Fibroblast of upper back skin (primary cell): ENCODE measurements at regions not wholly inside any gene's neighbourhood (a gene's known extent, or its start where the extent isn't known, plus 50 kb on each side); places are given as distances from the start of the nearest gene placed in this dataset.

Source experiments
- DNase-seq: peaks from one replicate; pipeline ENCODE4 v3.0.0-alpha.2; 2013

DNA sequence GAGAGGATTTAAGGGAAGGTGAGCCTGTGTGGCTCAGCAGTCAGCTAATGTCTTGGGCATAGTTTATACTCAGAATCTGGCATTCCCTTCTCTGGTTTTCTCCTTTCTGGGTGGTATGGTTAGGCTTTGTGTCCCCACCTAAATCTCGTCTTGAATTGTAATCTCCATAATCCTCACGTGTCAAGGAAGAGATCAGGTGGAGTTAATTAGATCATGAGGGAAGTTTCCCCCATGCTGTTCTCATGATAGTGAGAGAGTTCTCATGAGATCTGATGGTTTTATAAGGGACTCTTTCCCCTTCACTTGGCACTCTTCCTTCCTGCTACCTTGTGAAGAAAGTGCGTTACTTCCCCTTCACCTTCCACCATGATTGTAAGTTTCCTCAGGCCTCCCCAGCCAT is 169.8 kb upstream of the PELI2 start:
- no peak for DNase-seq

DNA sequence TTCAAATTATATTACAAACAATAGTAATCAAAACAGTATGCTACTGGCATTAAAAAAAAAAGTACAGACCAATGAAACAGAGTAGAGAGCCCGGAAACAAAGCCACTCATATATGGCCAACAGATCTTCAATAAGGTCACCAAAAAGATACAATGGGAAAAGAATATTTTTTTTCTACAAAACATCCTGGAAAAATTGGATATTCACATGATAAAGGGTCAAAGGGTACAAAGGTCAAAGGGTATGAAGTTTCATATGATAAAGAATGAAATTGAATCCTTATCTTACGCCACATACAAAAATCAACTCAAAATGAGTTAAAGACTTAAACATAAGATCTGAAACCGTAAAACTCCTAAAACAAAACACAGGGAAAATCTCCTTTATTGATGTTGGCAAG is 168.5 kb upstream of the PELI2 start:
- DNase-seq: no peak

DNA sequence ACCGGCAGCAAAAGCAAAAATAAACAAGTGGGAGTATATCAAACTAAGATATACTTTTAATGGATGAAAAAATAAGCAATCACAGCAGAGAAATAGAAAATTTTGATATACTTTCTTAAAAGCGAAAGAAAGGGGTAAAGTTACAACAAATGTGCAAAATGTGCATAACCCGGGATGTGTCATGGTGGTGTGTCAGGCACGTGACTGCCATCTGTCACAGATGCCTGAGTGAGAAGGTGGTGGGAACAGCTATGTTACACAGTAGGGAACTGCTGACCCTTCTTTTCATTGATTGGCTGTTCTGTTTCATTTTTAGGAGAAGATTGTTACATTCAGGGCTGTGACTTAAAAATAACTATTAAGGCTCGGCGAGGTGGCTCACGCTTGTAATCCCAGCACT is 168.1 kb upstream of the PELI2 start:
- no peak for DNase-seq

DNA sequence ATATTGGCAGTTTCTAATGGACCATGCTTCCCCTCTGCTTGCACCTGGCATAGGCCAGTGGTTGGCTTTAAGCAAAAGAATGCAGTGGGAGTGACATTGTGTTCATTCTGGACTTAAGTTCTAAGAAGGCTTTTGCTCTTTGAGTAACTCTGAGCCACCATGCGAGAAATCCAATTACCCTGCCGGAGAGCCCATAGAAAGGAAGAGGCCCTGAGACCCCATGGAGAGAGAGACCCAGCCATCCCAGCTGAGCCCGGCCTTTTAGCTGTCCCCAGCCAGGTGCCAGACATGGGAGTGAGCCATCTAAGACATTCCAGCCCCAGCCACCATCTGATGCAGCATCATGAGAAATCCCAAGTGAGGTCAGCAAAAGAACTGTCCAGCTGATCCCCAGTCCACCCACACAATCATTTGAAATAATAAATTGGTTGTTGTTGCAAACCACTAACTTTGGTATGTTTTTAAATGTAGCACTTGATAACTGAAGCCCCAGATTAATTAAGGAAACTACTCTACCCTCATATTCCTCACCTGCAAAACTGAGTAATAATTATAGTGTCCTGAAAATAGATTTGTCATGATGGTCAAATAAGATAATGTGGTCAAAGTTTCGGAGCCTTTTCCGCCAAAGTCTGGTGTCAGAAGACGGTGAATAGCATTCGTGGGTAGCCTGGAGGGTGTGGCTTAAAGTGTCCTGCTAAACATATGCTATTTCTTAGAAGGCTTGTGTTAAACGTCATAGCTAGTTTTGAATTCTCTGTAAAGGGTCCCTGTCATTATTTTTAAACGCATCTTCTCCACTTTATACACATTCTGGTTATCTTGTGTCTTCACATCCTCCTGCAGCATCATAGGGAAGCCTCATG is 166.6 kb upstream of the PELI2 start:
- DNase-seq: no peak

DNA sequence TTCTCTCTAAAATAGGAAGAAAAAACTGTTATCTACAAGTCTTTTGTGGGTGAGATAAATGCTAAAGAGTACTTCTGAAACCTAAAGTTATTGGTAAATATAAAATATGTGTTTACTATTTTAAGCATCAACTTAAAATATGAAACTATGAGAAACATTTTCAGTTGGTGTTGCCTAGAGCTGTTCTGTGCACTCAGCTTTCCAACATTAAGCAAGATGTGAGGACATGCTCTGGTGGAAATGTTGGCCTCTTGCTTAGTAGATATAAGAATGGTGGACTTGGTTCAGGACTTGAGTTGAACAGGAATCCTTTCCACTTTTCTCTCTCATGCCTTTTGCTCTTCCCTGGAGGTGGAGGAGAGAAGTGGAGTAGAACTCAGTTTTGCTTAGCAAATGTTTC is 164.1 kb upstream of the PELI2 start:
- no peak for DNase-seq

DNA sequence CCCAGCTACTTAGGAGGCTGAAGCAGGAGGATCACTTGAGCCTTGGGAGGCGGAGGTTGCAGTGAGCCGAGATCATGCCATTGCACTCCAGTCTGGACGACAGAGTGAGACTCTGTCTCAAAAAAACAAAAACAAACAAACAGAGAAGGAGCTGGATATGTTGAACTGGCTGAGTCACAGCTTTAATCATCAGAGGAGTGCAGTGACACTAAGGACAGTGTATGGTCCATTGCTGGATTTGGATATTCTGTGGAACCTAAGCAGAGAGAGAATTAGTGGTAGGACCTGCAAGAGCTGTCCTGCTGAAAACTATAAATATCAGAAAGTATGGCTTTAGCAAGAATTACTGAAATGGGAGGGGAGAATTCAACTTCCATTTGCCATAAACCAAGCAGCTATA is 163.0 kb upstream of the PELI2 start:
- DNase-seq: no peak

DNA sequence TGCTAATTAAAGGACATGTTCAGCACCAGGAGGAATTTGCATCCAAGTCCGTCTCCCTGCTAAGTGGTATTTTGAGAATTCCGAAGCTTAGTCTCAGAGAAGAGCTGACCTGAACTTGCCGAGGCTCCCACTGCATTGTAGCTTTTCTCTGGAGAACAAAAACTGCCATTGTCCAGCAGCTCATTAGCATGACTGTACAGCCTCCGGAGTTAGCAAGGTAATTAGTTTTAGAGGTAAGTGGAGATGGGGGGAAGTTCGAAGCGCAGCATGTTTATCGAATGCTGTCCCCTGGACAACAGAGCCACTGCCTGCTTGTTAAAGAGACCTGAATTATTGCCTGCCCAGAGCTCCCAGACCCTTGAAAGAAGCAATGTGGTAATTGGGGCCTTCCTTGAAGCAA is 160.3 kb upstream of the PELI2 start:
- DNase-seq: no peak

DNA sequence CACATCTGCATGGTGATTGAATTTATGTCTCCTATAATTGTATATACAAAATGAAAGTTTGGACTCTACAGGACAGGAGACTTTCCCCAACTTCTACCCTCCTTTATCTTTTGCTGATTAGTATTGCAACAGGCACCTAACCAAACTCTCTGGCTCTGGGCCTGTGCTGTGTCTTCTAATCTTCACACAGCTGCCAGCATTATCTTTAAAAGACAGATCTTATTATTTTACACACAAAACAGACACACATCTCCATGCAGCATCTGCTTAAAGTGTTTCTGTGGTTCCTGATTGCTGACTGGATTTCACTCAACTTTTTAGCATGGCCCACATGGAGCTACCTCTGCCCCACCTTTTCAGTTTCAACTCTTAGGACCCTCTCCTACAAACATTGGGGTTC is 154.9 kb upstream of the PELI2 start:
- DNase-seq: no peak

DNA sequence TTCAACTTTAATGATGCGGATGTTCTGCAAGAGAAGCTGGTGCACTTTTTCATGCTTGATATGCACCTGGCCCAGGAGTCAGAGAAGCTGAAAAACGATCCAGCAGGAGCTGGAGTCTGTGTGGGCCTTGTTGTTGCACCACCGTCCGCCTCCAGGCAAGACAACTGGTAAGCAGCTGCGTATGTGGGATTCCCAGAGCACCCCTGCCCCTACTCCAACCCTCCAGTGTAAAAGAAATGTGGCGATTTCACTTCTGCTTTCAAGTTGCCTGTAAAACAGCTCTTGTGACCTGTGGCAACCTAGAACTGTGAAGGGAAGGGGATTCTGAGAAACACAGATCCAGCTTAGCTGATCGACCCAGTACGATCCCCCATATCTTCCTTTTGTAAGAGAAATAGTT is 154.1 kb upstream of the PELI2 start:
- no peak for DNase-seq

DNA sequence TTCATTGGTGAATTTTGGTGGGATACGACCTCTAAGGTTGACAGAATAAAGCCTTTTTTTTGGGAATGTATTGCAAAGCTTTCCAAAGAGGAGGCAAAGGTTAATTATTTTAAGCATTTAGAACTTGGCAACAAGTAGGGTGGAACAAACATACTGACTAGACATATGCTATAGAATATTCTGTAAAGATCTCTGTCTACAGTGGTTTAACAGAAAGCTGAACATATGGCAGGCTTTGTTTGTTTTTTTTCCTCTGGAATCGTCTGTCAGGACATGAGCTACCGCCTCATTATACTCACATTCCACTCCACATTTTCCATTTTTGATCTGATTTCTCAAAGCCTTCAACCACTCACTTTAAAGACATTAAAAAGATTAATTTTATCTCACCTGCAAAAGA is 153.4 kb upstream of the PELI2 start:
- DNase-seq: no peak

DNA sequence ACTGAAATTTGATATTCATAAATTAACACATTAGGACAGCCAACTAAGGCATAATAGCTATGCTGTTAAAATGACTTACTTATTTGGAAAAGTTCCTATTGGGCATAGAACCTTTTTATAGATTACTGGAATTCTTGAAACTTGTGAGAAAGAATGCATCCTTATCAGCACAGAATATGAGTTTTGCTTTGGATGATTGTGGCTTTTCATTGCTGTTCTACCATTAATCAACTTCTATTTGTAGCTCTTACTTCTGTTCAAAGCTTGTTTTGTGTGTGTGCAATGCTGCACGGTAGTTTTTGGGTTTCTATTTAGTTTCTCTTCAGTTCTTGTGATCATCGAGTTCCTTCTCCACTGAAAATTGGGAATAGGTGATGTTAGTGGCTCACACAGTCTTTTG is 152.4 kb upstream of the PELI2 start:
- peak; percentile 8 for DNase-seq

DNA sequence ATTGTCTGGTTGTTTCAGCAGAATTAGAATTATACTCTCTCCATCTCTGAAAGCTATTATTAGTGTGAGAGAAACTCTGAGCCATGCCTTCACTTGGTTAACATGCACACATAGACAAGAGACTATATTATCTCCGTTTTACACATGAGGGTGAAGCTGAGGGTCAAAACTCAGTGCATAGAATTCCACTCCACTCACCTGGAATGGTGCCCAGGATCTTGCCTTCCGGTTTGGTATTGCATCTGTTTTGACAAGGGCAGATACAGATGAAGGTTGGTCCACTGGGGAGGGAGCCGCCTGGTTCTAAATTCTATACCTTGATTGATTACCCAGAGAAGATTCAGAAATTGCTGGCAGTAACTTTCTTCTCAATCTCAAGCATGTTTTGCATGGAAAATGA is 149.5 kb upstream of the PELI2 start:
- DNase-seq: peak; percentile 36

DNA sequence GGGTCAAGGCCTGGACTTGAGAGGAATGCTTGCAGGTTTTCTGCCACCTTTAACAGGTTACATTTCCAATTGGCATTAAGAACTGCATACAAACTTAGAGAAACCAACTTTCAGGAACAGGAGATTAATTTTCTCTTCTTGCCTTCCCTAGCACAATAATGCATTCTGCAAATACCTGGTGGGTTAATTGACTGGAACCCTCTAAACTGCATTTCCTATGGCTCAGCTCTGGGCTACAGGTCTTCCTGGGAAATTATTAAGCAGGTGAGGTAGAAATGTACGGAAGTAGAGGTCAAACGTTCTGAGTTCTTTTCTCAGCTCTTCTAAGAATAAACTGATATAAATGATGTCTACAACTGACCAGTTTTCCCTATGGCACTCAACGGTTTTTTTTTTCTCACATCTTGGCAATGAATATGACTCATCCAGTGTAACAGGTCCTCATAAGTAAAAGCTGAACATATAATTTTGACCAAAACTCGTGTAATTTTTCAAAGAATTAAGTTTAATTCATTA is 144.9 kb upstream of the PELI2 start:
- no peak for DNase-seq

DNA sequence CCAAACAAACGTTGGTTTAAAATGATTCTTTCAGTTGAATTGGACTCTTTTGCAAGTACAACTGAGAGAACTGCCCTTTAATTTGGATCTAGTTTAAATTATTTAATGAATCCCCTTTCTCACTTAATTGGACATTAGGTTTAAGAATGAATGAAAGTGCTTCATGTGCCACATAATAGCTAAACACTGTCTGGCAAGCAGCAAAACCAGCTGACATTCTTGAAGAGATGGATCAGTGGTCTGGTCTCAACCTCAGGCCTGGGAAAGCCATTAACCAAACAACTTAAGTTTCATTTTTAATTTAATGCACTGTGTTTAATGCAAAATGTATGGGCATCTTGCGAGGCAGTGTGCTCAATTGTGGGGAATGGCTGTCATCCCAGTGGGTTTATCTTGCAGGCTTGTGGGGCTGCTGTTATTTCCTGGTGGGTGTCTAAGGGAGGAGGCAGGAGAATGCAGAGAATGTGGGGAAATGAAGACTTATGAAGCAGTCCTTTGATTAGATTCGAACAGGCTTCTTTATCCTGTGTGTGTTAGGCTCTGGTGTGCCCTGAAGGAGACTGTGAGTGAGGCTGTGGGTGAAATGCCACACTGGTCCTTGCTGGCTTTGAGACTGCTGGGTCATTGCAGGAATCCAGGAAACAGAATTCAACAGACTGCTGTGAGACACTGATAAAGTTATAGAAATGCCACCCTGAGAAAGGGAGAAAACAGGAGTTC is 144.1 kb upstream of the PELI2 start:
- no peak for DNase-seq

DNA sequence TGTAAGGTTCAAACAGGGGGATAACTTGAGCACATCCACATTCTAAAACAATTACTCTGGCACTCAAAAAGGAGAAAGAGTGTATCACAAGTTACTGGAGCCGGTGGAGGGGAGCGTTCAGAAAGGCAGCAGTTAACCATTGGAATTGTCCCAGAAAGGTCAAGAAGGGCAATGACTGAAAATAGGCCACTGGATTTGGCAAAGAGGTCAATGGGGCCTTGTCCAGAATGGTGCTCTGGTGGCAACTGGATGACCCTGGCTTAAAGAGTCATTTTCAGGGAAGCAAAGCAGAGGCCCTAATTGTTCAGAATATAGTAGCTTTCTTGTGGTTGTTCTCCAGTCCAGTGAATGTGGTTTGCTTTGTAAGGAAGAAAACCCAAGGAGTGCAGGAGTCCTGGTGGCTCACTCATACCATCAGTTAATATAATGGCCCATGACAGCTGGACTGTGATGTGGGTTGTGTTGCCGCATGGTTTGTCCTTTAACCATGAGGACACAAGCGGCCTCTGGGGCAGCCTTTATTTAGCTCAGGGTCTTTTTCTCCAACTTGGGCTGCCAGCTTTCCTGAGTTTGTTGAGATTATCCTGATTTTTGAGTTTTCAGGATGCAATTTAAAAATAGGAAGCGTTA is 142.8 kb upstream of the PELI2 start:
- DNase-seq: no peak

DNA sequence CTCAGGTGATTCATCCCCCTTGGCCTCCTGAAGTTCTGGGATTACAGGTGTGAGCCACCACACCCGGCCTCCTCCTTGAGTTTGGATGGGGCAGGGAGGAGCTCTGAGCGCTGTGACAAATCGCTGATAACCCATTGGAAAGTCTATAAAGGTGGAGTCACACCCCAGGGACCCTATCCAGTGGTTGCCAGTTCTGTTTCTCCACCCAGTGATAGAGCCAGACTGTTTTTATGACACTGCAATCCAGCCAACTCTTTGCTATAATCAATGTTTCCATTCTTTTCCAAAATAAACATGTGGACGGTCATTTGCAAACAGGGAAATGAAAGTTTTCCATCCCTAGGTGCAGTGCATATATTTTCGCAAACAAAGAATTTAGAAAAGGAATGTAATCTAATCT is 142.0 kb upstream of the PELI2 start:
- DNase-seq: no peak

DNA sequence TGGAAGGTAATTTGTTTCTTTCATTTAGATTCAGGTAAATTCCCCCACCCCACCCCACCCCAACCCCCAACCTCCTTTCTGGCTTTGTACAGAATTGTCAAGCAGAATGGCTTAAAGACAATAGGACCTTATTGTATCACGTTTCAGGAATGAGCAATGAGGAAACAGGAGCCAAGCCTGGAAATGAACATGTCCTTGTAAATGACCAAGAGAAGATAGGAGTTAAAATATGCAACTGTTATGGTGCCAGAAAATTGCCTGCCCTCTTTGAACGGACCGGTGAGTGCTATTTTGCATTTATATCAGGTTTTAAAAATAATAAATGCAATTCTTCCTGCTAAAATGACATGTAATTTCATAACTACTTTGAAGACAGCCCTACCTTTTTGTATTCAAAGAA is 141.6 kb upstream of the PELI2 start:
- DNase-seq: no peak

DNA sequence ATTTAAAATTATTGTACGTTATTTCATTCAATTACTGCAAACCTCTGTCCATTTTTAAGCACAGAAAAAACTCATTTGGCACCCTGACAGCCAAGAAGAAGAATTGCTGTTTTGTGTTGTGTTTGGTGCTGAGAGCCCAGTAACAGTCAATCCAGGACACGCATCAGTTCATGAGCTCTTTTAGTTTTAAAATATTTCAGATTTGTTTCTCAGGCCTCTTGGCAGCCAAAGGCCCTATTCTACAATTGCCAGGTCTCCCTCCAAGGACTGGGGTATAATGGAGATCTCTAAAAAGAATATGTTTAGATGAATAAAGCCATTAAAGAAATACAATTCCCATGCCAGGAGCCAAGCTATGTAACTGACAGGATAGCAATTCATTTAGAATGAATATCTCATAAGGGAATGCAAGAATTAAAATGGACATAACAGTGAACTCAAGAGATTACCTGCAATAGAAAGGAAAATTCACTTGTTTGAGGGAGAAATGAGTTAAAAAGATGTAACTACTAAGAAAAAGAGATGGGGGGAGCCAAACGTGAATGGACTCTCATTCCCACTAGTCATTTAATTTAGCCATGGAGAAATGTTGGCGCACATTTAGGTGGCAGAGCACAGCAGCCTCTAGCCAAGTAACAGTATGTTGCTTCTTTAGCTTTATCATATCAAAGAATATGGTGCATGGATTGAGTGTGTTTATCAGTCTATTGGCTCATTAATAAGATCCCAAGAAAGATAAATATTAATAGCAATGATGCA is 140.6 kb upstream of the PELI2 start:
- DNase-seq: no peak

DNA sequence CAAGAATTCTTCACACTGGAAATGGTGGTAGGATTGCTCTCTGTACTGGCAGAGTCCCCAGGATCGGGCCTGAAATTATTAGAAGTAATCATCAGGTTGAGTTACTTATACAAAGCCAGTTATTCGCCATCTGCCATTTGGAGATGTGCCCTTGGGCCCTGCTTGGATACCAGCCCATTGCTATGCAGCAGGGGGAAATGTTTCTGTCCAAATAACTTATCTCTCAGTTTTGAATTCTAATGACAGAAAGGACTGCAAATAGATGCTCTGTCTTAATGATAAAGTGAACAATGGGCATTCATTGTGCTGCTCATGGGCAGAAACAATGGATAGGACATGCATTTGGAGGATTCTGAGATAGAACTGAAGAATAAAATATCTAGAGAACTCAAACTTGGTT is 139.1 kb upstream of the PELI2 start:
- no peak for DNase-seq

DNA sequence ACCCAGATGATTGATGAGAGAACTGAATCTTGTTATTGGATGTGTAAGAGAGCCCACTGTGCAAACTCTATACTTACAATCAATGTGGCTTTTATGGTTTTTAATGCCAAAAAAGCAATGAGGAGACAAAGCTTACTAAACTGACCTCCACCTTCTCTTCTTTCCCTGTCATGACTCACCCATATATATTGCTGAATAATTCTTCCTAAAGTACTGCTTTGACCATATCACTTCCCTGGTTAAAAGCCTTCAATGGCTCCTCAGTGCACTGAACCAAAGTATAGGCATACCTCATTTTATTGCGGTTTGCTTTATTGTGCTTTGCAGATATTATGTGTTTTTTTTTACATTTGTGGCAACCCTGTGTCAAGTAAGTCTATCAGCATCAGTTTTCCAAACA is 138.4 kb upstream of the PELI2 start:
- no peak for DNase-seq

DNA sequence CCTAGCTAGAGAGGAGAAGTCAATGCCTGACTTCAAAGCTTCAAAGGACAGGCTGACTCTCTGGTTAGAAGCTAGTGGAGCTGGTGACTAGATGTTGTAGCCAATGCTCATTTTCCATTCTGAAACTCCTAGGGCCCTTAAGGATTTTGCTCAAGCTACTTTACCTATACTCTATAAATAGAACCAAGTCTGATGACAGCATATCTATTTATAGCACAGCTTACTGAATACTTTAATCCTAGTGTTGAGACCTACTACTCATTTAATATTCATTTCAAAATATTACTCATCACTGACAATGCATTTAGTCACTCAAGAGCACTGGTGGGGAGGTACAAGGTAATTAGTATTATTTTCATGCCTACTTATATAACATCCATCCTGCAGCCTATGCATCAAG is 137.2 kb upstream of the PELI2 start:
- no peak for DNase-seq

DNA sequence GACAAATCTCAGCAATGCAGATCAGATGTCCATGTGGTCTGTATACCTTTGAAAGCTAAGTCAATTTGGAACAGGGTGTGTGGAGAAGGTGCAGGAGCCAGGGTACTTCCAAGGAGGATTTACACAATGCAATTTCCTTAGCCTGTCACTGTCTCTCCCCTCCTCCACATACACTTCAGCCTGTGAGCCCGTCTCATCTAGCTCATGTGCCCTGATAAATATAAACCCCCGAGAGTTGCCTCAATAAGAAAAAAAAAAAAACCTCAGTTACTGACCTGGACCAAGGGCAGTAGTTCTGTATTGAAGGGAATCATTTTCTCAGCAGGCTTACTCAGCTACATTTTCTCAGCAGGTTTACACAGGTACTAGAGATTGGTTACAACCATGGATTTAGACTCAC is 132.1 kb upstream of the PELI2 start:
- DNase-seq: no peak

DNA sequence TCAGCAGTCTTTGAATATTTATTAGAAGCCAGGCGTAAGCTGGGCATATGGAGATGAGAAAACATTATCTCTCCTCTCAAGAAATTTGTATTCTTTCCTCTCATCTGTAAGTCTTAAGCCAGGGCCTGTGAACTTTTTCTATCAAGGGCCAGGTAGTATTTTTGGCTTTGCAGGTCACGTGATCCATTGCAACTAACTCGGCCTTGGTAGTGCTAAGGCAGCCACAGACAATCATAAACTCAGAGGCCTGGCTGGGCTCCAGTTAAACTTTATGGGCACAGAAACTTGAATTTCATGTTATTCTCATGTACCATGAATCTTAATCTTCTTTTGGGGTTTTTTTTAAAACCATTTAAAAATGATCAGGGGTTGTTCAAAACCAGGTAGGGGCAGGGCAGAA is 117.4 kb upstream of the PELI2 start:
- no peak for DNase-seq
